ENCODE measurements at regions not wholly inside any gene's neighbourhood (a gene's known extent, or its start where the extent isn't known, plus 50 kb on each side); places are given as distances from the start of the nearest gene placed in this dataset.
"Not testable (repeated sequence)": the region's sequence is repeated elsewhere in the genome, so short reads cannot be mapped to it uniquely, and the experiment has no call there.

GRCh38 chr7:112916431-112916830 lies 126.2 kb upstream of the TMEM168 start:
- TF ChIP-seq TAF1 (IDR thresholded peaks at IDR 0.05; ENCODE audit: borderline replicate concordance, low read depth, low read length); POLR2AphosphoS5 (IDR thresholded peaks at IDR 0.05; ENCODE audit: low read depth, low read length): not testable (repeated sequence)
